Colonic mucosa (tissue), 4 donors: ENCODE measurements at regions not wholly inside any gene's neighbourhood (a gene's known extent, or its start where the extent isn't known, plus 50 kb on each side); places are given as distances from the start of the nearest gene placed in this dataset.

Experiments
- DNase-seq: peaks from one replicate; pipeline ENCODE4 v3.0.0-alpha.2; 2020
- H3K27ac ChIP-seq: fragments of 200-600 bp; one replicate; pipeline ENCODE4 v1.8.0; 2021
- H3K27me3 ChIP-seq: fragments of 200-600 bp; one replicate; pipeline ENCODE4 v1.8.0; 2021
- H3K36me3 ChIP-seq: fragments of 200-600 bp; one replicate; pipeline ENCODE4 v1.8.0; 2021
- H3K4me1 ChIP-seq: fragments of 200-600 bp; one replicate; pipeline ENCODE4 v1.8.0; 2021; ENCODE audit warnings: mild to moderate bottlenecking
- H3K4me3 ChIP-seq: fragments of 200-600 bp; one replicate; pipeline ENCODE4 v1.8.0; 2021
- H3K9ac ChIP-seq, 2 donors: one replicate each; pipeline ENCODE4 v1.7.0; 2013; ENCODE audit warnings: control low read depth in 2 of 2, low read depth in 2 of 2, low read length in 2 of 2
- H3K9me3 ChIP-seq: fragments of 200-600 bp; one replicate; pipeline ENCODE4 v1.8.0; 2021
- CTCF ChIP-seq: fragments of 200-600 bp; IDR thresholded peaks from one replicate; pipeline ENCODE4 v1.8.0; 2022; ENCODE audit warnings: antibody characterized with exemption, mild to moderate bottlenecking
- intact Hi-C: fragments of 100-400 bp; cut with DNase I; formaldehyde crosslinking; loops from one replicate; pipeline ENCODE4 v1.14.1; 2022
- donor health status: healthy.
- donor health status: DM: no; HTN: no; CAD: no.
- donor health status: DM: no; HTN: no; CAD: no.

DNA sequence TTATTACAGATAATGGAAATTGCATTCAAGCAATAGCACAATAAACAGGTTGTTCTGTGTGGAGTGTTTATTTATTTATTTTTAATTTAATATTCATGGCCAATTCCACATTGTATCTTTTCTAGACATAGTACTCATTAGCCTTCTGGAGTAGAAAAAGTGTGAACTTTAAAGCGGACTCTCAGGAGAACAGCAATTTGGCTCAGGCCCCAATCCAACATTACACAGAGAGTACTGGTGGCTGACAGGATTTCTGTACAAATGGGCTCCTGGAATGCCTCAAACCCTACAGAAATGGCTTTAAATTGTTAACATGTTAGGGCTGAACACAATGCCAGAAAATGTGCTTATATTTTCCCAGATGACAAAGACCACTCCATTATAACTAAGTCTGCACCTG is 533.9 kb upstream of the NXPH2 start:
- Histone ChIP-seq H3K4me1 (no peaks in the 10 kb centered on the region), H3K4me3 (no peak overlapping the region), H3K27me3 (no peaks in the 10 kb centered on the region), H3K9ac (no peak overlapping the region), H3K27ac (no peak overlapping the region), H3K36me3 (no peaks in the 10 kb centered on the region), H3K9me3 (no peaks in the 10 kb centered on the region)
- intact Hi-C loops: no loop called here
- no peak for DNase-seq
- no peak for TF ChIP-seq CTCF

DNA sequence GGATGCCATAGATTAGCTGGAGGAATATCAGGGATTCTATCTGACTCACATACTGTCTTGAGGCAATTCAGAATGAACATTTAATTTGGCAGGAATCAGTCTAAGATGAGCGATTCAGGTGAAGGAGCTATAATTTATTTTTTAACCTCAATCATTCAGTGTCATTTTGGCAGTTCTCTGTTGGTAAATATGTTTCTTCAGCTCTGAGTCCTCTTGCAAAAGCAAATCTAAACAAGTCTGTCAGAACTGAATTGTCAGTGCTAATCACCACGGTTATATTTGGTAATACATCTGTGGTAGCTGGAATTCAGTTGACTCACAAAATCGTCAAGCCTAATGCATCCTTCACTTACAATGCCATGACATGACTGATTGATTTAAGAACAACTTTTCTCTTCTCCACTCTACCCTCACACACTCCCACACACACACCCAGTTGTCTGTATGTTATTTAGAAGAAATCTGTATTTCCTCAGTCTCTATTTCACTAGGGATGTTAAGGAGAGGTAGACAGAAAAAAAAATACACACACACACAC is 516.6 kb upstream of the NXPH2 start:
- no peak overlapping the region for H3K4me3 ChIP-seq
- no peak overlapping the region for H3K9ac ChIP-seq
- no peaks in the 10 kb centered on the region for H3K4me1 ChIP-seq
- no peak for TF ChIP-seq CTCF
- H3K27ac ChIP-seq: no peak overlapping the region
- H3K27me3 ChIP-seq: no peaks in the 10 kb centered on the region
- intact Hi-C loops: no loop called here
- no peak for DNase-seq
- no peaks in the 10 kb centered on the region for H3K9me3 ChIP-seq
- no peaks in the 10 kb centered on the region for H3K36me3 ChIP-seq

GRCh38 chr2:139293992-139294548 is 513.9 kb upstream of the NXPH2 start:
- no peak overlapping the region for H3K9ac ChIP-seq
- intact Hi-C loops: no loop called here
- H3K9me3 ChIP-seq: no peaks in the 10 kb centered on the region
- no peaks in the 10 kb centered on the region for H3K36me3 ChIP-seq
- H3K27me3 ChIP-seq: no peaks in the 10 kb centered on the region
- H3K4me1 ChIP-seq: no peaks in the 10 kb centered on the region
- DNase-seq: no peak
- no peak for TF ChIP-seq CTCF
- H3K4me3 ChIP-seq: no peak overlapping the region
- no peak overlapping the region for H3K27ac ChIP-seq

DNA sequence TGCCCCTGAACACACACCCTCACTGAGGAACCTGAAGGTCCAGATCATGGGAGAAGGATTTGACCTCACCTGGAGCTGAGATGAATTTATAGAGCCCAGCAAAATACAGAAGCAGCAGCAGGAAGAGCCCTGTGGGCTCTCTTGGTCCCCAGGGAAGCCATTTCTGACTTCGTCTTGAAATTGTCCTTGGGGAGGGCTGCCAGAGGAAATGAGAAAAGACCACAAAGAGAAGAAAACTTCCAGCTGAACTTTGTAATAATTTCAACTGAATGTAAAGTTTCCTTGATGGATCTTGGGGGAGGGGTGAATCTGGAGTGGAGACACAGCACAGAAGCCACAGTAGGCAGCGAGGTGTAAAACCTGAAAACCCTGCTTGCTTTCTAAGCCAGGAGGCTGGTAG is 500.9 kb upstream of the NXPH2 start:
- Histone ChIP-seq H3K27me3 (no peaks in the 10 kb centered on the region), H3K9ac (no peak overlapping the region), H3K36me3 (no peaks in the 10 kb centered on the region), H3K9me3 (no peaks in the 10 kb centered on the region), H3K4me1 (no peaks in the 10 kb centered on the region), H3K27ac (no peak overlapping the region), H3K4me3 (no peak overlapping the region)
- DNase-seq: no peak
- TF ChIP-seq CTCF: no peak
- intact Hi-C loops: no loop called here

DNA sequence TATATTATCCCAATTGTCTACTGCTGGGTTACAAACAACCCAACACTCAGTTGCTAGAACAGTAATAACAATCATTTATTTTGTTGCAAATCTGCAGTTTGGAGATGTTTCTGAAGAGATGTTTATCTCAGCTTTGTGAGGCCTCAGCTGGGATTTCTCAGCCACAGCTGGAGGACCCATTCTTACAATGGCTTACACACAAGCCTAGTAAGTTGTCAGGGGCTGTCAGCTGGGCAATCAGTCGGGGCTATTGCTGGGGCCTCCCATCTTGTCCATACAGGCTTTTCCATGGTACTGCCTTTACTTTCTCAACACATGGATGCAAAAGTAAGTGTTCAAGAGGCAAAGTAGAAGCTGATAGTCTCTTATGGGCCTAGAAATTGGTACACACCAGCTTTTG is 491.7 kb upstream of the NXPH2 start:
- no peaks in the 10 kb centered on the region for H3K4me1 ChIP-seq
- intact Hi-C loops: no loop called here
- no peak for TF ChIP-seq CTCF
- no peaks in the 10 kb centered on the region for H3K9me3 ChIP-seq
- no peak overlapping the region for H3K4me3 ChIP-seq
- H3K9ac ChIP-seq: no peak overlapping the region
- no peaks in the 10 kb centered on the region for H3K27me3 ChIP-seq
- no peak for DNase-seq
- H3K36me3 ChIP-seq: no peaks in the 10 kb centered on the region
- H3K27ac ChIP-seq: no peak overlapping the region
